HCT116 (cell line): ENCODE measurements at regions not wholly inside any gene's neighbourhood (a gene's known extent, or its start where the extent isn't known, plus 50 kb on each side); places are given as distances from the start of the nearest gene placed in this dataset.

Experiments used
- CEBPB ChIP-seq: IDR thresholded peaks from 2 replicates; pipeline ENCODE4 v1.6.1; 2012; ENCODE audit warnings: low read depth
- POLR2AphosphoS5 ChIP-seq: IDR thresholded peaks from 2 replicates; pipeline ENCODE4 v1.6.1; 2011; ENCODE audit warnings: mild to moderate bottlenecking, low read depth, low read length, moderate library complexity
- TCF7L2 ChIP-seq: IDR thresholded peaks from 2 replicates; pipeline ENCODE4 v1.7.0; 2011; ENCODE audit warnings: borderline replicate concordance, inconsistent platforms; ENCODE audit not compliant: insufficient read depth, insufficient read length; ENCODE audit errors: extremely low read depth
- TF ChIP-seq, protein P1 (sequence below), 3 experiments: fragments of 200-600 bp in 1 of 3; sonication (generic) in 1 of 3; IDR thresholded peaks in 2 of 3; conservative IDR thresholded peaks in 1 of 3; 2 replicates each; pipeline ENCODE4 v1.5.1; 2012 to 2017; ENCODE audit warnings: low read depth in 2 of 3, low read length in 2 of 3, antibody characterized with exemption in 1 of 3, borderline replicate concordance in 1 of 3, control low read depth in 1 of 3, mild to moderate bottlenecking in 1 of 3, mixed read lengths in 1 of 3, mixed run types in 1 of 3, moderate library complexity in 1 of 3; ENCODE audit not compliant: insufficient read depth in 1 of 3

GRCh38 chr21:16116069-16116468 lies 386.3 kb downstream of the USP25 start:
- no peak for TF ChIP-seq TCF7L2
- TF ChIP-seq, protein P1, sequence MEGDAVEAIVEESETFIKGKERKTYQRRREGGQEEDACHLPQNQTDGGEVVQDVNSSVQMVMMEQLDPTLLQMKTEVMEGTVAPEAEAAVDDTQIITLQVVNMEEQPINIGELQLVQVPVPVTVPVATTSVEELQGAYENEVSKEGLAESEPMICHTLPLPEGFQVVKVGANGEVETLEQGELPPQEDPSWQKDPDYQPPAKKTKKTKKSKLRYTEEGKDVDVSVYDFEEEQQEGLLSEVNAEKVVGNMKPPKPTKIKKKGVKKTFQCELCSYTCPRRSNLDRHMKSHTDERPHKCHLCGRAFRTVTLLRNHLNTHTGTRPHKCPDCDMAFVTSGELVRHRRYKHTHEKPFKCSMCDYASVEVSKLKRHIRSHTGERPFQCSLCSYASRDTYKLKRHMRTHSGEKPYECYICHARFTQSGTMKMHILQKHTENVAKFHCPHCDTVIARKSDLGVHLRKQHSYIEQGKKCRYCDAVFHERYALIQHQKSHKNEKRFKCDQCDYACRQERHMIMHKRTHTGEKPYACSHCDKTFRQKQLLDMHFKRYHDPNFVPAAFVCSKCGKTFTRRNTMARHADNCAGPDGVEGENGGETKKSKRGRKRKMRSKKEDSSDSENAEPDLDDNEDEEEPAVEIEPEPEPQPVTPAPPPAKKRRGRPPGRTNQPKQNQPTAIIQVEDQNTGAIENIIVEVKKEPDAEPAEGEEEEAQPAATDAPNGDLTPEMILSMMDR (IDR thresholded peaks at IDR 0.05 in 2 of 3, conservative IDR thresholded peaks at IDR 0.05 in 1 of 3; ENCODE audit: borderline replicate concordance in 1 of 3, insufficient read depth in 1 of 3, low read depth in 2 of 3, low read length in 2 of 3) = no peak
- TF ChIP-seq POLR2AphosphoS5 = no peak
- no peak for TF ChIP-seq CEBPB
